GM23338 (cell line): ENCODE measurements at regions not wholly inside any gene's neighbourhood (a gene's known extent, or its start where the extent isn't known, plus 50 kb on each side); places are given as distances from the start of the nearest gene placed in this dataset.

Source experiments
- ATAC-seq: fragments of 200-7000 bp; cut with Tn5 transposase; 3 replicates; pipeline ENCODE4 v1.9.1; 2020
- DNase-seq: peaks from one replicate; pipeline ENCODE4 v3.0.0-alpha.2; 2015; ENCODE audit warnings: low spot score
- H2AFZ ChIP-seq: fragments of 200-600 bp; sonication (generic); 2 replicates; pipeline ENCODE4 v1.8.0; 2016; ENCODE audit warnings: antibody characterized with exemption, mild to moderate bottlenecking, moderate library complexity
- H3F3A ChIP-seq: fragments of 200-600 bp; sonication (generic); replicated peaks from 2 replicates; pipeline ENCODE4 v1.8.0; 2017; ENCODE audit warnings: antibody characterized with exemption, mixed run types, low read depth
- H3K27ac ChIP-seq: fragments of 200-600 bp; sonication (generic); 2 replicates; pipeline ENCODE4 v1.6.1; 2016; ENCODE audit warnings: low read depth
- H3K27me3 ChIP-seq: fragments of 200-600 bp; sonication (generic); 2 replicates; pipeline ENCODE4 v1.8.0; 2016; ENCODE audit warnings: mild to moderate bottlenecking, mixed run types, moderate library complexity; ENCODE audit not compliant: insufficient read depth
- H3K36me3 ChIP-seq: fragments of 200-600 bp; sonication (generic); 2 replicates; pipeline ENCODE4 v1.8.0; 2016; ENCODE audit warnings: mild to moderate bottlenecking; ENCODE audit not compliant: insufficient read depth
- H3K4me1 ChIP-seq: fragments of 200-600 bp; sonication (generic); 2 replicates; pipeline ENCODE4 v1.8.0; 2016; ENCODE audit warnings: mild to moderate bottlenecking, moderate library complexity; ENCODE audit not compliant: insufficient read depth
- H3K4me2 ChIP-seq: fragments of 200-600 bp; sonication (generic); 2 replicates; pipeline ENCODE4 v1.7.1; 2017; ENCODE audit warnings: mixed run types
- H3K4me3 ChIP-seq: fragments of 200-600 bp; sonication (generic); 2 replicates; pipeline ENCODE4 v1.6.1; 2016; ENCODE audit warnings: mixed run types
- H3K79me2 ChIP-seq: fragments of 200-600 bp; sonication (generic); replicated peaks from 2 replicates; pipeline ENCODE4 v1.8.0; 2017; ENCODE audit warnings: mild to moderate bottlenecking; ENCODE audit not compliant: insufficient read depth
- H3K9me2 ChIP-seq: fragments of 200-600 bp; sonication (generic); 2 replicates; pipeline ENCODE4 v1.8.0; 2017; ENCODE audit not compliant: insufficient read depth
- H4K20me1 ChIP-seq: fragments of 200-600 bp; sonication (generic); replicated peaks from 2 replicates; pipeline ENCODE4 v1.8.0; 2017; ENCODE audit warnings: mild to moderate bottlenecking; ENCODE audit not compliant: insufficient read depth
- H3K27ac Mint-ChIP-seq: 2 replicates; pipeline ENCODE4 v1.8.0; 2020; ENCODE audit warnings: inconsistent platforms, mild to moderate bottlenecking, moderate library complexity, mixed read lengths
- H3K27me3 Mint-ChIP-seq: 3 replicates; pipeline ENCODE4 v1.8.0; 2022; ENCODE audit warnings: low read depth, mild to moderate bottlenecking, moderate library complexity, mixed read lengths, inconsistent platforms; ENCODE audit not compliant: insufficient read depth, poor library complexity
- H3K36me3 Mint-ChIP-seq: 3 replicates; pipeline ENCODE4 v1.8.0; 2021; ENCODE audit warnings: low read depth, mild to moderate bottlenecking, inconsistent platforms, moderate library complexity, mixed read lengths
- H3K4me1 Mint-ChIP-seq: 3 replicates; pipeline ENCODE4 v1.8.0; 2020; ENCODE audit warnings: mild to moderate bottlenecking, inconsistent platforms, mixed read lengths
- H3K4me3 Mint-ChIP-seq: 3 replicates; pipeline ENCODE4 v1.8.0; 2021; ENCODE audit warnings: moderate library complexity, mild to moderate bottlenecking, inconsistent platforms, mixed read lengths
- H3K9me3 Mint-ChIP-seq: 3 replicates; pipeline ENCODE4 v1.8.0; 2020; ENCODE audit warnings: moderate library complexity, mild to moderate bottlenecking, inconsistent platforms, mixed read lengths
- CREB1 ChIP-seq: fragments of 250-450 bp; sonication (Bioruptor Pico); IDR thresholded peaks from 2 replicates; pipeline ENCODE4 v1.5.0; 2020; ENCODE audit warnings: low read depth, mild to moderate bottlenecking, moderate library complexity
- CTCF ChIP-seq, 2 experiments: fragments of 200-600 bp in 1 of 2; sonication (generic) in 1 of 2; conservative IDR thresholded peaks; 2 replicates each; pipeline versions ENCODE4 v1.5.1 to v1.6.1; 2016 to 2017; ENCODE audit warnings: antibody characterized with exemption in 2 of 2, low read depth in 2 of 2, mild to moderate bottlenecking in 2 of 2, moderate library complexity in 1 of 2
- ETS1 ChIP-seq: IDR thresholded peaks from 2 replicates; pipeline ENCODE4 v1.6.1; 2016; ENCODE audit warnings: antibody characterized with exemption
- EZH2 ChIP-seq: fragments of 200-600 bp; sonication (generic); IDR thresholded peaks from one replicate; pipeline ENCODE4 v1.8.0; 2017; ENCODE audit warnings: antibody characterized with exemption, mild to moderate bottlenecking, low read depth; ENCODE audit not compliant: unreplicated experiment
- EZH2phosphoT487 ChIP-seq: fragments of 200-600 bp; sonication (generic); IDR thresholded peaks from one replicate; pipeline ENCODE4 v1.8.1; 2018; ENCODE audit warnings: antibody characterized with exemption; ENCODE audit not compliant: unreplicated experiment
- JUNB ChIP-seq: IDR thresholded peaks from one replicate; pipeline ENCODE4 v1.6.1; 2016; ENCODE audit warnings: antibody characterized with exemption; ENCODE audit not compliant: unreplicated experiment
- POLR2AphosphoS5 ChIP-seq: IDR thresholded peaks from 2 replicates; pipeline ENCODE4 v1.6.1; 2016; ENCODE audit warnings: antibody characterized with exemption, low read depth
- ZNF331 ChIP-seq: fragments of 250-450 bp; sonication (Bioruptor Pico); IDR thresholded peaks from 2 replicates; pipeline ENCODE4 v1.5.0; 2020; ENCODE audit warnings: low read depth, mild to moderate bottlenecking, moderate library complexity
- ZNF462 ChIP-seq: fragments of 250-450 bp; sonication (Bioruptor Pico); IDR thresholded peaks from 2 replicates; pipeline ENCODE4 v1.5.0; 2020; ENCODE audit warnings: mild to moderate bottlenecking, moderate library complexity

- TF ChIP-seq ZNF462 (CRISPR knock-in tag) (no peak), CREB1 (no peak), EZH2 (no peak), JUNB (no peak), CTCF (conservative IDR thresholded peaks at IDR 0.05; ENCODE audit: low read depth in 2 of 2) (no peak)
Measured at GRCh38 chr1:147053269-147053668, 115.1 kb downstream of the NBPF12 start (continued).

- ATAC-seq (no peak), DNase-seq (no peak)
- no peaks in the 10 kb centered on the region for H3F3A ChIP-seq
- H3K27me3 Mint-ChIP-seq, result no peaks in the 10 kb centered on the region
- no peak overlapping the region for H3K4me3 ChIP-seq
- no peak overlapping the region for H3K27ac ChIP-seq
- TF ChIP-seq ETS1 (no peak), POLR2AphosphoS5 (no peak), ZNF331 (CRISPR knock-in tag) (no peak), EZH2phosphoT487 (no peak)
- H3K9me3 Mint-ChIP-seq, result no peaks in the 10 kb centered on the region
- H3K36me3 Mint-ChIP-seq, result no peaks in the 10 kb centered on the region; the same call in 2 of the 3 replicates
- H4K20me1 ChIP-seq, result no peaks in the 10 kb centered on the region
- H3K36me3 ChIP-seq, result no peaks in the 10 kb centered on the region
- H3K4me1 ChIP-seq, result no peaks in the 10 kb centered on the region
- peaks cover 5% of the 10 kb centered on the region; the same call in 1 of the 3 replicates for H3K4me1 Mint-ChIP-seq
- no peak overlapping the region for H3K27ac Mint-ChIP-seq
- no peak overlapping the region for H3K4me2 ChIP-seq
- no peaks in the 10 kb centered on the region for H3K27me3 ChIP-seq
- H2AFZ ChIP-seq, result no peak overlapping the region
- H3K9me2 ChIP-seq, result no peaks in the 10 kb centered on the region
- no peaks in the 10 kb centered on the region for H3K79me2 ChIP-seq
- no peak overlapping the region for H3K4me3 Mint-ChIP-seq
Measured at GRCh38 chr1:147052677-147053076, 114.6 kb downstream of the NBPF12 start.
